ENCODE measurements at regions not wholly inside any gene's neighbourhood (a gene's known extent, or its start where the extent isn't known, plus 50 kb on each side); places are given as distances from the start of the nearest gene placed in this dataset.

- BruUV-seq (replicated peaks): no TSS peak
- ChIA-PET CTCF (ENCODE audit: low intra/inter-chr PET ratio, low total read pairs) (no interaction called here), POLR2A (no interaction called here)
- no peak for DNase-seq (ENCODE audit: low spot score)
- 9% methylated on average over 2 of the region's 2 CpGs for whole genome bisulfite sequencing (ENCODE audit: low lambda C conversion rate)
- Histone ChIP-seq H3K27me3 (ENCODE audit: control insufficient read depth in 1 of 2, insufficient read depth in 2 of 2, low read length in 2 of 2) (no peaks in the 10 kb centered on the region), H3K4me1 (ENCODE audit: insufficient read depth, low read length) (no peaks in the 10 kb centered on the region), H3K4me3 (replicated peaks in 1 of 3; ENCODE audit: insufficient read depth in 1 of 3, low read depth in 2 of 3, low read length in 3 of 3) (no peak overlapping the region), H4K20me1 (ENCODE audit: insufficient read depth, low read length) (no peaks in the 10 kb centered on the region), H3K9me3 (ENCODE audit: low read length) (peaks cover 16% of the 10 kb centered on the region; the same call in 1 of the 2 replicates), H3K79me2 (ENCODE audit: insufficient read depth, low read length) (no peaks in the 10 kb centered on the region), H3K4me2 (ENCODE audit: low read depth, low read length) (no peak overlapping the region), H2AFZ (ENCODE audit: low read length) (no peak overlapping the region), H3K36me3 (replicated peaks in 1 of 2; ENCODE audit: control insufficient read depth in 1 of 2, insufficient read depth in 2 of 2, low read length in 2 of 2) (no peaks in the 10 kb centered on the region), H3K9ac (ENCODE audit: insufficient read depth, low read depth, low read length) (no peak overlapping the region), H3K27ac (ENCODE audit: extremely low read length, insufficient read depth, low read length) (no peak overlapping the region)
- FAIRE-seq: no peak
- in situ Hi-C loops (cut with HindIII; ENCODE audit: extremely low pct_ligation_motif_present, low pct_unique_long_range_greater_than_20kb) (no loop called here), intact Hi-C loops (cut with micrococcal nuclease; ENCODE audit: unreplicated experiment) (no loop called here)
- no peak for ATAC-seq
- TF ChIP-seq ZNF318 (CRISPR knock-in tag; IDR thresholded peaks at IDR 0.05) (no peak), MED1 (CRISPR knock-in tag; IDR thresholded peaks at IDR 0.05) (no peak), MLXIP (CRISPR knock-in tag; IDR thresholded peaks at IDR 0.05; ENCODE audit: borderline replicate concordance) (no peak), ZNF615 (CRISPR knock-in tag; IDR thresholded peaks at IDR 0.05; ENCODE audit: borderline replicate concordance) (no peak), SMC3 (IDR thresholded peaks at IDR 0.05; ENCODE audit: low read length) (no peak)
- TF ChIP-seq, protein P1, sequence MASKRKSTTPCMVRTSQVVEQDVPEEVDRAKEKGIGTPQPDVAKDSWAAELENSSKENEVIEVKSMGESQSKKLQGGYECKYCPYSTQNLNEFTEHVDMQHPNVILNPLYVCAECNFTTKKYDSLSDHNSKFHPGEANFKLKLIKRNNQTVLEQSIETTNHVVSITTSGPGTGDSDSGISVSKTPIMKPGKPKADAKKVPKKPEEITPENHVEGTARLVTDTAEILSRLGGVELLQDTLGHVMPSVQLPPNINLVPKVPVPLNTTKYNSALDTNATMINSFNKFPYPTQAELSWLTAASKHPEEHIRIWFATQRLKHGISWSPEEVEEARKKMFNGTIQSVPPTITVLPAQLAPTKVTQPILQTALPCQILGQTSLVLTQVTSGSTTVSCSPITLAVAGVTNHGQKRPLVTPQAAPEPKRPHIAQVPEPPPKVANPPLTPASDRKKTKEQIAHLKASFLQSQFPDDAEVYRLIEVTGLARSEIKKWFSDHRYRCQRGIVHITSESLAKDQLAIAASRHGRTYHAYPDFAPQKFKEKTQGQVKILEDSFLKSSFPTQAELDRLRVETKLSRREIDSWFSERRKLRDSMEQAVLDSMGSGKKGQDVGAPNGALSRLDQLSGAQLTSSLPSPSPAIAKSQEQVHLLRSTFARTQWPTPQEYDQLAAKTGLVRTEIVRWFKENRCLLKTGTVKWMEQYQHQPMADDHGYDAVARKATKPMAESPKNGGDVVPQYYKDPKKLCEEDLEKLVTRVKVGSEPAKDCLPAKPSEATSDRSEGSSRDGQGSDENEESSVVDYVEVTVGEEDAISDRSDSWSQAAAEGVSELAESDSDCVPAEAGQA (IDR thresholded peaks at IDR 0.05; ENCODE audit: low read depth): no peak
- TF ChIP-seq, protein P1 (CRISPR knock-in tag; IDR thresholded peaks at IDR 0.05; ENCODE audit: borderline replicate concordance): no peak
Observed at GRCh38 chr17:34010534-34010933, 244.6 kb upstream of the CCL2 start.

Data from HepG2 (cell line).